ENCODE measurements at regions not wholly inside any gene's neighbourhood (a gene's known extent, or its start where the extent isn't known, plus 50 kb on each side); places are given as distances from the start of the nearest gene placed in this dataset.

DNA sequence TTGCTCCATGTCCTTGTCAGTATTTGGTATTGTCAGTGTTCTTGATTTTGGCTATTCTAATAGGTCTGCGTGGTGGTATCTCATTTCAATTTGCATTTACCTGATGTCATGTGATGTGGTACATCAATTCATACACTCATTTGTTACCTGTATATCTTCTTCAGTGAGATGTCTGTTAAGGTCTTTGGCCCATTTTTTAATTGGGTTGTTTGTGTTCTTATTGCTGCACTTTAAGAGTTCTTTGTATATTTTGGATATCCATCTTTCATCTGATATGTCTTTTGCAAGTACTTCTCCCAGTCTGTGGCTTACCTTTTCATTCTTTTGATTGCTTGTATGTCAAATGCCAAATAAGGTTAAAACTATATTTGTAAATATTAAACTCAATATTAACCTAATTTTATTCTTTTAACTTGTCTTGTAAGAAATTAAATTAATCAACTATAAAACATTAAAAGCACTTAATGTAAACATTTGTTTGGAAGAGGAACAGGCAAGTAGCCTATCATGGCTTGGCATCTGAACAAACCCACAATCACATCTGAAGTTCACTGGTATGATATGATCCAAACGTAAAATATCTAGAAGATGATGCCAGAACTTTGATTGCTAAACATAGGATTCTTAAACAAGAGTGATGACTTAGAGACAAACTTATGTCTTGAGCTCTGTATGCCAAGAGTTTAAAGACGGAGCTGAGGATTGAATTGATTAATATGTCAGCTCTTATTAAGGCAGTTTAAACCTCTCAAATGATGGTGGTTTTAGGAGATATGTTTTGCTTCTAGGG, 587.3 kb downstream of the ANXA1 start:
- WGBS, result 67% methylated on average over 3 of the region's 3 CpGs
- intact Hi-C loops (cut with DNase I), result no loop called here
- TF ChIP-seq POLR2AphosphoS5 (IDR thresholded peaks at IDR 0.05) (no peak), EP300 (IDR thresholded peaks at IDR 0.05) (no peak), POLR2A (IDR thresholded peaks at IDR 0.05; ENCODE audit: low read depth) (no peak)
- TF ChIP-seq, protein P1, sequence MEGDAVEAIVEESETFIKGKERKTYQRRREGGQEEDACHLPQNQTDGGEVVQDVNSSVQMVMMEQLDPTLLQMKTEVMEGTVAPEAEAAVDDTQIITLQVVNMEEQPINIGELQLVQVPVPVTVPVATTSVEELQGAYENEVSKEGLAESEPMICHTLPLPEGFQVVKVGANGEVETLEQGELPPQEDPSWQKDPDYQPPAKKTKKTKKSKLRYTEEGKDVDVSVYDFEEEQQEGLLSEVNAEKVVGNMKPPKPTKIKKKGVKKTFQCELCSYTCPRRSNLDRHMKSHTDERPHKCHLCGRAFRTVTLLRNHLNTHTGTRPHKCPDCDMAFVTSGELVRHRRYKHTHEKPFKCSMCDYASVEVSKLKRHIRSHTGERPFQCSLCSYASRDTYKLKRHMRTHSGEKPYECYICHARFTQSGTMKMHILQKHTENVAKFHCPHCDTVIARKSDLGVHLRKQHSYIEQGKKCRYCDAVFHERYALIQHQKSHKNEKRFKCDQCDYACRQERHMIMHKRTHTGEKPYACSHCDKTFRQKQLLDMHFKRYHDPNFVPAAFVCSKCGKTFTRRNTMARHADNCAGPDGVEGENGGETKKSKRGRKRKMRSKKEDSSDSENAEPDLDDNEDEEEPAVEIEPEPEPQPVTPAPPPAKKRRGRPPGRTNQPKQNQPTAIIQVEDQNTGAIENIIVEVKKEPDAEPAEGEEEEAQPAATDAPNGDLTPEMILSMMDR (IDR thresholded peaks at IDR 0.05), result no peak

DNA sequence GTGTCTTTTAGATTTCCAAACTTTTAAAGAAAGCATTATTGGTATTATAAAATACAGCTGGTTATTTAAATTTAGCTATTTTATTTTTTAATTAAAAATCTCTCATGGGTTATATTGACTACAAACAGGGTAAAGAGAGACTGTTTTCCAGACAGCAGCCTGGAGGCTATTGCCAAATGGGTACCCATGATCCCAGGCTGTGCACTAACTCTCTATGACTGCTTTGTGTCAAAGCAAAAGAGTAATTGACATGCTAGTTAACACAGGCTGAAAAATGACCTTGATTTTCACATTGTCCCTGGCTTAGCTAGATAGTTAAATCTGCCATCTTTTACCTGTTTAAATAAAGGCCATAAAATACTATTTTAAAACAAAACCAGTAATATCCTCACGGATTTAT, 589.7 kb downstream of the ANXA1 start:
- peaks cover 0 to 8% (median 0%) of the 10 kb centered on the region in 4 donors for H3K9me3 ChIP-seq
- no peak for DNase-seq (ENCODE audit: extremely low spot score)
- no peak overlapping the region for H3K4me3 ChIP-seq
- H3K27me3 ChIP-seq, result no peaks in the 10 kb centered on the region
- H3K27ac ChIP-seq (replicated peaks in 1 of 4), result no peak overlapping the region
- H3K4me1 ChIP-seq, result no peaks in the 10 kb centered on the region
- intact Hi-C loops (cut with DNase I), result no loop called here
- TF ChIP-seq POLR2AphosphoS5 (IDR thresholded peaks at IDR 0.05) (no peak), EP300 (IDR thresholded peaks at IDR 0.05) (no peak)
- TF ChIP-seq, protein P1 (IDR thresholded peaks at IDR 0.05), result no peak
- H3K36me3 ChIP-seq, result no peaks in the 10 kb centered on the region
- WGBS, result 61% methylated on average over 1 of the region's 1 CpG

More for the DNA sequence above, 587.3 kb downstream of the ANXA1 start:
- no peaks in the 10 kb centered on the region for H3K4me1 ChIP-seq
- no peak overlapping the region for H3K4me3 ChIP-seq
- H3K36me3 ChIP-seq, result no peaks in the 10 kb centered on the region
- H3K27ac ChIP-seq (replicated peaks in 1 of 4), result no peak overlapping the region
- no peaks in the 10 kb centered on the region for H3K9me3 ChIP-seq
- H3K27me3 ChIP-seq, result no peaks in the 10 kb centered on the region
- no peak for DNase-seq (ENCODE audit: extremely low spot score)

DNA sequence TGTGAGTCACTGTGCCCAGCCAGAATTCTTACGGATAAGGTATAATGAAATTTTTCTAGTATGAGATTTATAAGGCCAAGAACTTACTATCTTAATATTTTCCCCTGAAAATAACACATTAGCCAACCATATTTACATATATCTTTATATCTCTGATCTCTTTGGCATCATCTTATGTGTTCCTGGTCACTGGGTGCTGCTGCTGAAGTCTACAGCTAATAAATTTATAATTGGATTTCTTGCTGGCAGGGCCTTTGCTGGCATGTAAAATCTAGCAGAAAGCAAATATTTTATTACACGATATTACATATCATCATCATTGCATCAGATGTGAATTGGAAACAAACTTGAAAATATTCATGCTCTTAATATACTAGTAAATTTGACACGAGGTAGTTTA, 590.7 kb downstream of the ANXA1 start:
- H3K27ac ChIP-seq (replicated peaks in 1 of 4), result no peak overlapping the region
- no peak for TF ChIP-seq POLR2AphosphoS5 (IDR thresholded peaks at IDR 0.05)
- TF ChIP-seq, protein P1 (IDR thresholded peaks at IDR 0.05), result no peak
- no peak for TF ChIP-seq POLR2A (IDR thresholded peaks at IDR 0.05; ENCODE audit: low read depth)
- no peak for TF ChIP-seq EP300 (IDR thresholded peaks at IDR 0.05)
- WGBS, result 72% methylated on average over 3 of the region's 3 CpGs
- no peaks in the 10 kb centered on the region for H3K4me1 ChIP-seq
- no peaks in the 10 kb centered on the region for H3K27me3 ChIP-seq
- intact Hi-C loops (cut with DNase I), result no loop called here
- no peak for DNase-seq (ENCODE audit: extremely low spot score)
- peaks cover 0 to 10% (median 0%) of the 10 kb centered on the region in 4 donors for H3K9me3 ChIP-seq
- H3K4me3 ChIP-seq, result no peak overlapping the region
- H3K36me3 ChIP-seq, result no peaks in the 10 kb centered on the region

DNA sequence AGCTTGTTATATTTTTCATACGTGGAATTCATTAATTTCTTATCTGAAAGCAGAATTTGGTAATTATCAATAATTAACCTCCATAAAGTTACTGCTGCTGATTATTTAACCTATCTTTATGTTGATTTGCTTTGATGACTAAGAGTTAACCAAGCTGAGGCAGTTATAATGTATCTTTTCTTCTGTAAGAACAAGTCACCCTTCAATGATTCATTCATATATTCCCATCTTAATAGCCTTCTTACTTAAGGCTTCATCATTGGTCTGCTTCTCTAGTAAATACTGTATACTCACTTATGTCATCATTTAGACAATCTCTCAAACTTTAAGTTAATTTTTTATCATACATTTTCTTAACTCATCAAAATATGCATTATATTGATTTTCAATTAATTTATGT, 592.2 kb downstream of the ANXA1 start:
- Histone ChIP-seq H3K4me3 (no peak overlapping the region), H3K4me1 (no peaks in the 10 kb centered on the region), H3K9me3 (peaks cover 0 to 10% (median 0%) of the 10 kb centered on the region in 4 donors), H3K27ac (replicated peaks in 1 of 4) (no peak overlapping the region), H3K36me3 (no peaks in the 10 kb centered on the region), H3K27me3 (no peaks in the 10 kb centered on the region)
- no peak for DNase-seq (ENCODE audit: extremely low spot score)
- intact Hi-C loops (cut with DNase I), result no loop called here
- TF ChIP-seq EP300 (IDR thresholded peaks at IDR 0.05), result no peak
- TF ChIP-seq POLR2A (IDR thresholded peaks at IDR 0.05; ENCODE audit: low read depth), result no peak
- TF ChIP-seq POLR2AphosphoS5 (IDR thresholded peaks at IDR 0.05), result no peak
- TF ChIP-seq, protein P1 (IDR thresholded peaks at IDR 0.05), result no peak
- WGBS, result 68% methylated on average over 1 of the region's 1 CpG

DNA sequence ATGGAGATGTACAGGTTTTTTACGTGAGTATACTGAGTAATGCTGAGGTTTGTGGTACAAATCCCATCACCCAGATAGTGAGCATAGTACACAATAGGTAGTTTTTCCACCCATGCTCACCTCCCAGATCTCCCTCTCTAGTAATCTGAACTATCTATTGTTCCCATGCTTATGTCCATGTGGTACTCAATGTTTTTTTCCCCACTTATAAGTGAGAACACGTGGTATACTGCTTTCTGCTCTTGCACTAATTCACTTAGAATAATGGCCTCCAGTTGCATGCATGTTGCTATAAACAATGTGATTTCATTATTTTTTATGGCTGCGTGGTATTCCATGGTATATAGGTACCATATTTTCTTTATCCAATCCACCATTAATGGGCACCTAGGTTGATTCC, 593.9 kb downstream of the ANXA1 start:
- 81% methylated on average over 3 of the region's 3 CpGs for WGBS
- H3K27ac ChIP-seq (replicated peaks in 1 of 4), result no peak overlapping the region
- H3K36me3 ChIP-seq, result no peaks in the 10 kb centered on the region
- H3K27me3 ChIP-seq, result no peaks in the 10 kb centered on the region
- no peaks in the 10 kb centered on the region for H3K4me1 ChIP-seq
- peaks cover 0 to 10% (median 0%) of the 10 kb centered on the region in 4 donors for H3K9me3 ChIP-seq
- no peak for TF ChIP-seq POLR2A (IDR thresholded peaks at IDR 0.05; ENCODE audit: low read depth)
- TF ChIP-seq EP300 (IDR thresholded peaks at IDR 0.05), result no peak
- no peak for TF ChIP-seq POLR2AphosphoS5 (IDR thresholded peaks at IDR 0.05)
- TF ChIP-seq, protein P1 (IDR thresholded peaks at IDR 0.05), result no peak
- intact Hi-C loops (cut with DNase I), result no loop called here
- no peak for DNase-seq (ENCODE audit: extremely low spot score)
- H3K4me3 ChIP-seq, result no peak overlapping the region

All from esophagus muscularis mucosa (tissue), 4 donors.